Loucy (cell line): ENCODE measurements at regions not wholly inside any gene's neighbourhood (a gene's known extent, or its start where the extent isn't known, plus 50 kb on each side); places are given as distances from the start of the nearest gene placed in this dataset.

Experiments used
- EZH2phosphoT487 ChIP-seq: fragments of 200-600 bp; IDR thresholded peaks from 2 replicates; pipeline ENCODE4 v1.6.1; 2018; ENCODE audit warnings: antibody characterized with exemption, mild to moderate bottlenecking, moderate library complexity, borderline replicate concordance
- TF ChIP-seq, protein P1 (sequence below): fragments of 200-600 bp; sonication (generic); conservative IDR thresholded peaks from 2 replicates; pipeline ENCODE4 v1.5.1; 2014; ENCODE audit warnings: mild to moderate bottlenecking, antibody characterized with exemption, low read length

DNA sequence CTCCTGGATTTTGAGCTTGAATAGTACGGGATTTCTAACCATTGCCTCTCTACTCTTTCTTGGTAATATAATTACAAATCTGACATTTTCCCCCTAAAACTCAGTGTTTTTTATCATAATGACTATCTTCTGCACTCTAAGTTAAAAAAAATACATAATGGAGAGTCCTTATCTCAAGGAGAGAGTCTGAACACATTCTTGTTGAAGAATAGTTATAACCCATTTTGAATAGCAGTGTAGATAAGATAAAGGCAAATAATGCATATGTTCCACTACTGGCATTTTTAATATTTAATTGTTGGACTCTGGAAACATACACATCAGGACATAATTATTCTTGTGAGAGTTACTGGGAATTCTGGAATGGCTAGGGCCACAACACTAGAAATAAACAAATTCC lies 456.5 kb upstream of the ANO5 start:
- no peak for TF ChIP-seq EZH2phosphoT487
- TF ChIP-seq, protein P1, sequence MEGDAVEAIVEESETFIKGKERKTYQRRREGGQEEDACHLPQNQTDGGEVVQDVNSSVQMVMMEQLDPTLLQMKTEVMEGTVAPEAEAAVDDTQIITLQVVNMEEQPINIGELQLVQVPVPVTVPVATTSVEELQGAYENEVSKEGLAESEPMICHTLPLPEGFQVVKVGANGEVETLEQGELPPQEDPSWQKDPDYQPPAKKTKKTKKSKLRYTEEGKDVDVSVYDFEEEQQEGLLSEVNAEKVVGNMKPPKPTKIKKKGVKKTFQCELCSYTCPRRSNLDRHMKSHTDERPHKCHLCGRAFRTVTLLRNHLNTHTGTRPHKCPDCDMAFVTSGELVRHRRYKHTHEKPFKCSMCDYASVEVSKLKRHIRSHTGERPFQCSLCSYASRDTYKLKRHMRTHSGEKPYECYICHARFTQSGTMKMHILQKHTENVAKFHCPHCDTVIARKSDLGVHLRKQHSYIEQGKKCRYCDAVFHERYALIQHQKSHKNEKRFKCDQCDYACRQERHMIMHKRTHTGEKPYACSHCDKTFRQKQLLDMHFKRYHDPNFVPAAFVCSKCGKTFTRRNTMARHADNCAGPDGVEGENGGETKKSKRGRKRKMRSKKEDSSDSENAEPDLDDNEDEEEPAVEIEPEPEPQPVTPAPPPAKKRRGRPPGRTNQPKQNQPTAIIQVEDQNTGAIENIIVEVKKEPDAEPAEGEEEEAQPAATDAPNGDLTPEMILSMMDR, result no peak
